NOMO-1 treated with dmso at 0.1 percent for 144 hours (cell line): ENCODE measurements at regions not wholly inside any gene's neighbourhood (a gene's known extent, or its start where the extent isn't known, plus 50 kb on each side); places are given as distances from the start of the nearest gene placed in this dataset.
"Not testable (repeated sequence)": the region's sequence is repeated elsewhere in the genome, so short reads cannot be mapped to it uniquely, and the experiment has no call there.

ENCODE experiments used
- DNase-seq: peaks from one replicate; lab custom pipeline; 2025; ENCODE audit not compliant: unreplicated experiment; lab: John Stamatoyannopoulos, UW

GRCh38 chr1:65062339-65062738, 85.7 kb upstream of the AK4 start:
- no peak for DNase-seq

GRCh38 chr1:65063025-65063424, 85.0 kb upstream of the AK4 start:
- no peak for DNase-seq

- no peak for DNase-seq
Measured at GRCh38 chr1:65064981-65065380, 83.0 kb upstream of the AK4 start.

DNA sequence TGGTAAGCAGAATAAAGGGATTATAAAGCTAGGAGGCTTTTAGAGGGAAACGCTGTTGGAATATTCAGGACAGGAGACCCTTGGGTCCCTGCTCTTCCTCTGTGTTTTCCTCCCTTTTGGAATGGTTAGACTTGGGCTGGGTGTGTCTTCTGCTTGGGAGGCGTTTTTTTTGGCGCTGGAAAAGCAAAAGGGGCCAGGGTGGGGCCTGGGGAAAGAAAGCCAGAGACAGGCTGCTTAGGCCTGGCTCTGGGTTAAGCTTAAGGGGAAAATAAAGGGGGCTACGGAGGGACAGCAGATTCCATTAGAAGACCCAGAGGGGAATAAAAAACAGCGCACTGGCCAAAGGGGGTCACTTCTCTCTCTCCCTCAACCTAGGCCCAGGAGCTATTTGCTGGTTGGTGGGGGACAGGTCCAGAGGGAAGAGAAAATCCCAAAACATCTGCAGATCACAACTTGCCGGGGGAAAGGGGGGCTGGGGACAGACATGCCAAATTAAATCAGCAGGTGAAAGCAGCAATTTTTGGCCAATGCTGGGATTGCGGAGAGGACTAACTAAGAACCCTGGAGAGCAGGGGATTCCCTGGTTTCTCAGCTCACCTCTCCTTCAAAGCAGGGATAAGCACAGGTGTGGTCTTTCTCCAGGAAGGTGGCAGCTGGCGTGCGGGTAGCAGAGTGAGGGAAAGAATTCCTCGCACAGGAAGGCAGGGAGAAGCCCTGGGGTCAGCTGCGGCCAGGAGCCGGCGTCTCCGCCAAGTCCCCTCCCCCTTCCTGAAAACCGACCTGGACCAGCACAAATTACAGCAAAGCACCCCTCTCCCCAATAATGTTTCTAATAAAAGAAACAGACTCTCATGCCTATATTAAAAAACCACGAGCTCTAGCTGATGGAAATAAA, 82.2 kb upstream of the AK4 start:
- no peak for DNase-seq

DNA sequence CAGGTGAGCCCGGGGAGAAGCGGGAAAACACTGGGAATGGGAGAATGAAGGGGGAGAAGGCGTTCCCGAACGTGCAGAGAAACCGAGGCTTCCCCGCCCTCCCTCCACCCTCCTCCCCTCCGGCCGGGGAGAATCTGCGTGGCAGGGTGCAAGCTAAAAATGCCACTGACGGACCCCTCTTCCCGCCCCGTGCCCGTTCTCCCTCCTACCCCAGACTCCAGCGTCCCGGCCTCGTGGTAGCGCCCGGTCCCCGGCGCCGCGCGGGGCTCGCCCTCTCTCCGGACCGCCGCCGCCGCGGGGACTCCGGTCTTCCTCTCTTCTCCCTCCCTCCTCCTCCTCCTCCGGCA, 81.6 kb upstream of the AK4 start:
- no peak for DNase-seq

DNA sequence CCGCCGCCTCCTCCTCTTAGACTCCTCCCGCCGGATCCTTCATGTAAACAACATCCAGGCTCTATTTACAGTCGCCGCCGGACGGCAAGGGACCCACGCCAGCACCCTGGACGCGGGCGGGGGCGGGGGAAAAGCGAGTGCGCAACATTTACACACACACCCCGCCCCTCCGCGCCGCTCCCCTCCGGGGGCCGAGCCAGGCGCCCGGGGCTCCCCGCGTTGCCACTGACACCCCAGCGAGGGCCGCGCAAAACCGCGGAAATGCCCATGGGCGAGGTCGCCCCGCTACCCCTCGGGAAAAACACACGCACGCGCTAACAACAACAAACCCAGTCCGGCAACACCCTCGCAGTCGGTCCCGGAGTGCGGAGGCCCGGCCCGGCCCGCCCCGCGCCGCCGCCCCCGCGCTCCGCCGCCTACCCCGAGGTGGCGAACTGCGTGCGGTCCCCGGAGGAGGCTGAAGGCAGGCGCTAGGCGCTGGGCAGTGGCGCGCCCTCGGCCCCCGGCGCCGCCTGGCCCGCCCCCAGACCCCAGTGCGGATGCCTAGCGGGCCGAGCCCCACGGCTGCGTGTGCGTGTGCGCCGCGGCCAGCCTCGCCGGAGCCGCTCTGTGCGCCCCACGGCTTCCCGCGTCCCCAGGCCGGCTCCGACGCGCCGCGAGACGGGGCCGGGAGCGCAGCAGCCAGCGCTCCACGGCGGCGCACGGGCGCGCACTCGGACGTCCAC, 81.1 kb upstream of the AK4 start:
- peak; percentile 14 for DNase-seq

- DNase-seq: peak; percentile 17
Measured at GRCh38 chr1:65067491-65068201, 80.4 kb upstream of the AK4 start.

DNA sequence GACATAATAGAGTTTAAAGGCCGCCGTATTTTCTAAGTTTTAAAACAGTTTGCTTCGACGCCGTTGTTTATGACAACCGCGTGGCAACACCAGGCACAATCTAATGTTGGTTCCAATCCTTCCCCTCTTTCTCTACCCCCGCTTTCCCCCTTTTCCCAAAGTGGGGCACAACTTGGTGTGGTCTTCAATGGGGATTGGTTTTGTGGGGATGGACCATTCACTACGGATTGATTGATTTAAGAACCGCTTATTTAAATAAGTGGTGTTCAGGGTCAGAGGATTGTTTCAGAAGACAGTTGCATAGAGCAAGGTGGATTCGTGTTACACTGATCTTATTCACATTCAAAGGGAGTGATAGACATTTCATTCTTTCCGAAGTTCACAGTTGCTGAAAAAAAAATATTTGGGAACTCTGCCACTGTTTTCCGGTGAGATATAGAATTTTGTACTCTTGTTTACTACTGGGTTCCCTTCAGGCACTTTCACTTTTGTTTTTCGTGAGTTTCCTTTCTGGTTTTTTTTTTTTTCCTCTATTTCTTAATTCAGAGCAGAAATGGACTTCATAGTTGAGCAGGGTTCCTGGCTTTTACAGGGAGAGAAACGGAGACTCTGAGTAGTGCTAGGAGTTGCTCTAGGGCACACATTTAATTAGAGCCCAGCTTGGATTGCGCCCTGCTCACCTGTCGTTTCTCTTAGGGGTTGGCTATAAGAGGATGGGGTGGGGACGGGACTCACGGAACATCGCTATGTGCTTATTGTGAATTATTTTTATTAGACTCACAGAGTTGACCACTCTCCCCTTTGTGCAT, 79.6 kb upstream of the AK4 start:
- DNase-seq: no peak

DNA sequence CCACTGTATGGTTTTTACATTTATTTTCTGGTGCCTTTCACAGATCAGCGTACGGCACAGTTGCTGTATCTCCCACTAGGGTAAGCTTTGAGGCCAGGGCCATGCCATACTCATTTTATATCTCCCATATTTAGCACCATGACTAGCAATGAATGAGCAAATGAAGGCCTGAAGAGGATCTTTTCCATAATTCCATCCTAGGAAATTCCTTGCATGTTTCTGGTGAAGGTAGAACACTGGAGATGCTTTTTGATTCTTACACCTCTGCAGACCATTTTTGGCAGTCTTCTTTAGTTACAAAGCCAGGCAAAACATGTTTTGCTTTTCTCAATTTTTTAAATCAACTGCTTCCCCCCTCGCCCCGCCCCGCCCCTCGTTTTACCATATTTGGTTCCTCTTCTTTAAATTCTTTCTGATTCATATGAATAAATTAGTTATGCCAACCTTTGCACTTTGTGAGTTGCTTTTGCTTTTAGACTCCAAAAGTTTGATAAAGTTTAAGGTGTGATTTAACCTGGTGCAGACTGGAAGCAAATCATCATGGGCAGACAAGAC, 78.9 kb upstream of the AK4 start:
- no peak for DNase-seq

GRCh38 chr1:65072845-65073244, 75.2 kb upstream of the AK4 start:
- DNase-seq: no peak

DNA sequence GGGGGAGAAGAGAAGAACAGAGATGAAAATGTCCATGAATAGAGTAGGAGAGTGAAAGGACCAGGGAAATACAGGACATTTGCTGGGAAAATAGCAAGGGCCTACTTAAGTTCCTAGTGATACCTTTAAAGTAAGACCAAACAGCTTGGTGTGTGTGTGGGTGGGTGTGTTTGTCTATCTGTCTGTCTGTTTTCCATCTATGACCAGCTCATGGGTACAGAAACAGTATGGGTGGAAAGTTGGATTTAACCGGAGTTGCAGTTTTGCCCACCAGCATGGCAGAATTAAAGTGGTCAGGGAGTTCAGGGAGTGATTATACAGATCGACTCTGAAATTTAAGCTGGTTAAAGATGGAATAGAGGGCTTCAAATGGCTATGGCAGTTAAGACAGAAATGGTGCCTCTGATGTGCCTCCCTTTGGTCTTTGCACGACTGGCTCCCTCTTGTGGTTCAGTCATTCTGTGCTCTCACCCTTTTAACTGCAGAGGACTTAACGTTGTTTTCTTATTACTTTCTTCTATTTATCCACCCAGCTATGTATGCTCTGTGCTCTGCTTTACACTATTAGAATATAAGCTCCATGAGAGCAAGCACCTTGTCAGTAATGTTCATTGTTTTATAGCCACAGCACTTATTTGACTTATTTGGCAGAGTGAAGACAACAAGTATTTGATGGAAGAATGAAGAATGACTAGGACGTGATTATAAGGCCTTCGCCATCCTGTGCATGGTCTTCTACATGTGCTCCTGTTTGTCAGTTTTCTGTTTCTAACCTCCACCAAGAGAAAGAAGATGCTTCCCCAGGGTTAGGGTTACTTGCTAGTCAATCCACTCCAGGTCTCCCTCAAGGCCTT, 72.7 kb upstream of the AK4 start:
- DNase-seq: peak; percentile 30

DNA sequence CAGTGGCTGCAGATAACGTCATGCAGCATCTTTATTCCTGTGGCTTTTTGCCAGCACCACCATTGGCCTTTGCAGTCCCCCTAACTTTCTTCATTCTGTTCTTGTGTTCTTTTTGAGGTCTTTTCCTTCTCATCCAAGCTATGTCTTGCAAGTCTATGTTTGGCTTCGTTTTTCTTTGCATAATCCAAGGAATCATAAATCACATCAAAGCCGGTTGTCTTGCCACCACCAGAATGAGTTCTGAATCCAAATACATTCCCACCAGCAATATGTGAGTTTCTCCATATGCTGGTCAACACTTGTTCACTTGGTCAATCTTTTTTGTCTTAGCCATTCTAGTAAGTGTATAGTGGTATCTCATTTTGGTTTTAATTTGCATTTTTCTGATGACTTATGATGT, 70.6 kb upstream of the AK4 start:
- no peak for DNase-seq

DNA sequence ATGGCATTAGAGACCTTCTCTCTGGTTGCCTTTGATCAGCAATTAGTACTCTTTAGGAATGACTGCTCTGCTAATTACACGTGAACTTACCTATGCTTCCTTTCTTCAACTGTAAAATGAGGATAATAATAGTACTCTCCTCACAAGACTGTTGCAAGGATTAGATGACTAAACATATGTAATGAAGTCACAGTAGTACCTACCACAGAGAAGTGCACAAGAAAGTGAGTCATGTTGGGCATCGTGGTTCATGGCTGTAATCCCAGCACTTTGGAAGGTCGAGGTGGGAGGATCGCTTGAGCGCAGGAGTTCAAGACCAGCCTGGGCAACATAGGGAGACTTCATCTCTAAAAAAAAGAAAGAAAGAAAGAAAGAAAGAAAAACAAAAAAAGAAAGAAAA, 68.1 kb upstream of the AK4 start:
- DNase-seq: no peak

GRCh38 chr1:65082346-65083040, 65.5 kb upstream of the AK4 start:
- DNase-seq: no peak

DNA sequence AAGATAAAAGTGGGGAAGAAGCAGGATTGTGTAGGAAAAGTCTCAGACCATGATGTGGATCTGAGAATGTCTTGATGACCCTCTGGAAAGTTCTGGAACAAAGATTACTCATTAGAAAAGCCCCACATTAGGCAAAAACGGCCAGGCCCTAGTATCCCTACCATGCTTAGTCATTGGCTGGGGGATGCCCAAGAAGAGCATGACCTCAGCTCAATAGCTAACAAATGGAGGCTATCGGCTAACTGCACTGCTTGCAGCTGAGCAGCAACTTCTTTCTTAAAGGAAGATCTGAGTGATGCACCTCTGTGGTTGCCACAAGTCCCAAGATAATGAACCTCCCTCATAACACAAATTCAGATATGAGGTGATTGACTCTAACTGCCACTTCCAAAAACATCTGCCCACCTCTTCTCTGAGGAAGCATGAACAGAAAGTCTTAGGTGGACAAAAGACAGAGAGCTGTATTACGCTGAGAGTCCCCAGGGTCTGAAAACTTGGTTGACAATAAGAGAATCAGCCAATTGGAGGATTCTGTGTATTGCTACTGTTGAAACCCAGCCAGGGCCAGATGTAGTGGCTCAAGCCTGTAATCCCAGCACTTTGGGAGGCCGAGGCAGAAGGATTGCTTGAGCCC, 64.6 kb upstream of the AK4 start:
- DNase-seq: no peak

GRCh38 chr1:65084066-65084465, 63.9 kb upstream of the AK4 start:
- no peak for DNase-seq

- DNase-seq: not testable (repeated sequence)
Measured at GRCh38 chr1:65087519-65087918, 60.5 kb upstream of the AK4 start.

- no peak for DNase-seq
Measured at GRCh38 chr1:65090406-65090805, 57.6 kb upstream of the AK4 start.

DNA sequence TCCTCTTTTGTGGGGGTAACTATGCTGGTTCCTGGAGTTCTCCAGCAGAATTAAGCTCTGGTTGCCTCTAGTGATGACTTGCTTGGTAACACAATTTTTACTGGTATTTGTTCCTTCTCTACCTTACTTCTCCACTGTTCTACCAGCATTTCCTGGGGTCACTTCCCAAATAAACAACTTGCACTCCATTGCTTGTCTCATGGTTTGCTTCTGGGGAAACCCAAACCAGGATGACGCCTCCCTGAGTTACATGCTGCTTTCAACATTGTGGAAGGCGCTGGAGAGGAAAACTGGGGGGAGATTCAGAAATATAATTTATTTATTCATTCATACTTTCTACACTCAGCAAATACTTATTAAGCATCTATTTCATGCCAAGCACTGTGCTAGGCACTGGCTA, 55.3 kb upstream of the AK4 start:
- DNase-seq: no peak
